AG10803 (cell line): ENCODE measurements at regions not wholly inside any gene's neighbourhood (a gene's known extent, or its start where the extent isn't known, plus 50 kb on each side); places are given as distances from the start of the nearest gene placed in this dataset.

Source experiments
- DNase-seq: peaks from one replicate; pipeline ENCODE4 v3.0.0; 2010; ENCODE audit warnings: low read depth
- H3K4me3 ChIP-seq: 2 replicates; pipeline ENCODE4 v1.5.1; 2011; ENCODE audit warnings: mild to moderate bottlenecking, low read length, control low read depth
- CTCF ChIP-seq: conservative IDR thresholded peaks from 2 replicates; pipeline ENCODE4 v1.5.1; 2011; ENCODE audit warnings: mild to moderate bottlenecking, low read length, control low read depth, inconsistent platforms

GRCh38 chr14:44436458-44436857 lies 70.6 kb downstream of the FSCB start:
- H3K4me3 ChIP-seq, result no peak overlapping the region
- no peak for DNase-seq
- no peak for TF ChIP-seq CTCF

GRCh38 chr14:44428231-44428945 lies 78.7 kb downstream of the FSCB start:
- no peak for DNase-seq
- no peak overlapping the region for H3K4me3 ChIP-seq
- TF ChIP-seq CTCF, result no peak

- no peak for TF ChIP-seq CTCF
- DNase-seq, result no peak
- no peak overlapping the region for H3K4me3 ChIP-seq
These were observed 84.4 kb downstream of the FSCB start for GRCh38 chr14:44422699-44423098.

- DNase-seq, result no peak
- TF ChIP-seq CTCF, result no peak
These were observed 86.9 kb downstream of the FSCB start for GRCh38 chr14:44420226-44420625.

GRCh38 chr14:44418856-44419255 lies 88.2 kb downstream of the FSCB start:
- no peak overlapping the region for H3K4me3 ChIP-seq
- no peak for DNase-seq
- no peak for TF ChIP-seq CTCF

More at GRCh38 chr14:44420226-44420625, 86.9 kb downstream of the FSCB start:
- no peak overlapping the region for H3K4me3 ChIP-seq

- H3K4me3 ChIP-seq, result no peak overlapping the region
- no peak for DNase-seq
- no peak for TF ChIP-seq CTCF
These were observed 89.3 kb downstream of the FSCB start for GRCh38 chr14:44417809-44418208.

GRCh38 chr14:44414646-44415045 lies 92.4 kb downstream of the FSCB start:
- H3K4me3 ChIP-seq, result no peak overlapping the region
- TF ChIP-seq CTCF, result no peak

More at GRCh38 chr14:44414646-44415045, 92.4 kb downstream of the FSCB start:
- DNase-seq, result no peak
